WI38 (cell line): ENCODE measurements at regions not wholly inside any gene's neighbourhood (a gene's known extent, or its start where the extent isn't known, plus 50 kb on each side); places are given as distances from the start of the nearest gene placed in this dataset.
A peak's percentile ranks its signal among the peaks of the same experiment; 100 is the strongest.

ENCODE experiments used
- H3K4me3 ChIP-seq: 2 replicates; pipeline ENCODE4 v1.5.1; 2011; ENCODE audit warnings: low read depth, mild to moderate bottlenecking, control low read depth, low read length
- TF ChIP-seq, protein P1 (sequence below): IDR thresholded peaks from 2 replicates; pipeline ENCODE4 v1.5.1; 2012; ENCODE audit warnings: low read depth, mild to moderate bottlenecking, control low read depth, low read length

DNA sequence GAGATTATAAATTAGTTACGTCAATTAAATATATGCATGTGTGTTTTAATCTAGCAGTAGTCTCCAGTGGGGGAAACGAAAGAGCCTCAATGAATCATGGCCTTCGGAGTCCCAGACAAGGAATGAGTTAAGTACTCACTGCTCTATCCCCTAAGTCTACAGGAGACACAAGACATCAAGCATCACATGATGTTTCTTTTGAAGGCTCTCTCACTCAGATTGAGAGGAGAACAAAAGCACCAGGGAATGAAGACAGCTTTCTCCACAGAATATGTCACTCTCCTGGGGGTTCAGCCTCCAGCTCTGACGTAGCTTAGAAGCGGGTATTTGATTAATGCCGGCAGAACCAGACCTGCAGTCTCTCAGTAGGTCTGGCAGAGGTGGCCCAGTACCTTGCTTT lies 381.4 kb downstream of the ACTL7B start:
- H3K4me3 ChIP-seq: no peak overlapping the region
- TF ChIP-seq, protein P1, sequence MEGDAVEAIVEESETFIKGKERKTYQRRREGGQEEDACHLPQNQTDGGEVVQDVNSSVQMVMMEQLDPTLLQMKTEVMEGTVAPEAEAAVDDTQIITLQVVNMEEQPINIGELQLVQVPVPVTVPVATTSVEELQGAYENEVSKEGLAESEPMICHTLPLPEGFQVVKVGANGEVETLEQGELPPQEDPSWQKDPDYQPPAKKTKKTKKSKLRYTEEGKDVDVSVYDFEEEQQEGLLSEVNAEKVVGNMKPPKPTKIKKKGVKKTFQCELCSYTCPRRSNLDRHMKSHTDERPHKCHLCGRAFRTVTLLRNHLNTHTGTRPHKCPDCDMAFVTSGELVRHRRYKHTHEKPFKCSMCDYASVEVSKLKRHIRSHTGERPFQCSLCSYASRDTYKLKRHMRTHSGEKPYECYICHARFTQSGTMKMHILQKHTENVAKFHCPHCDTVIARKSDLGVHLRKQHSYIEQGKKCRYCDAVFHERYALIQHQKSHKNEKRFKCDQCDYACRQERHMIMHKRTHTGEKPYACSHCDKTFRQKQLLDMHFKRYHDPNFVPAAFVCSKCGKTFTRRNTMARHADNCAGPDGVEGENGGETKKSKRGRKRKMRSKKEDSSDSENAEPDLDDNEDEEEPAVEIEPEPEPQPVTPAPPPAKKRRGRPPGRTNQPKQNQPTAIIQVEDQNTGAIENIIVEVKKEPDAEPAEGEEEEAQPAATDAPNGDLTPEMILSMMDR: no peak

DNA sequence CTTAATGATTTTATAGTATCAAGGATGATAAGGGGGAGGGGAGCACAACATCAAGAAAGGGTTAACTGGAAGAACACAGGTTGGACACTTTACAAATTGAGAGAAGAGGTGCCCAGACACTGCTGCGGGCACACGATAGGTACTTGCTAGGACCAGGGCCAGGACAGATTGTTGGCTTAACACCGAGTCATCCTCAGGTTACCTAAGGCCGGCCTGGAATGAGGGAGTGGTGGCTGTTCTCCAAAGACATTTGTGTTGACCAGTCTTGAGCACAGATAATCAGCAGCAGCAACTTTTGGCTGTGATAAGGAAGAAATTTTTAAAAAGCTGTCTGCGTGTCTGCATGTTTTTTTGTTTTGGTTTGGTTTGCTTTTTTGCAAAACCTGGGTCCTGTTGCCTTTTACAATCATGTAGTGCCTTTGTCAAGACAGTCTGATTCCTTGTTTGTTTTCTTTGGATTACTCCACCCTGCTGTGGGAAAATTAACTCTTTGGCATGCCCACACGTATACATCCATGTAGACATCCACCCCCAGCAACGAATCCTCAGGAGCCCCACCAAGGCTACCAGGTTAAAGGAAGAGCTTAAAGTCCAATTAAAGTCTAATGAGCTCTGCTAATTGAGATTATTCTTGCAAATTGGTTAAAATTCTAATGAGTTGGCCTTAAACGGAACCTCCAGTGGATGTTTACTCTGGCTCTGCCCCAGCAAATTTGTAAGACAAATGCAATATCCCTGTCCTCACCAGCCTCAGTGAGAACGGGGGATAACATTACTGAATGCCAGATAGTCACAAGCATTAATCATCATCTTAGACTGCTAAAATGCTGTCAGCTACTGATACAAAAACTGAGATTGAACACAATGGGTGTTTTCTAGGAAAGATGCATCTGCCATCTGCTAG lies 382.3 kb downstream of the ACTL7B start:
- TF ChIP-seq, protein P1: no peak
- H3K4me3 ChIP-seq: no peak overlapping the region

DNA sequence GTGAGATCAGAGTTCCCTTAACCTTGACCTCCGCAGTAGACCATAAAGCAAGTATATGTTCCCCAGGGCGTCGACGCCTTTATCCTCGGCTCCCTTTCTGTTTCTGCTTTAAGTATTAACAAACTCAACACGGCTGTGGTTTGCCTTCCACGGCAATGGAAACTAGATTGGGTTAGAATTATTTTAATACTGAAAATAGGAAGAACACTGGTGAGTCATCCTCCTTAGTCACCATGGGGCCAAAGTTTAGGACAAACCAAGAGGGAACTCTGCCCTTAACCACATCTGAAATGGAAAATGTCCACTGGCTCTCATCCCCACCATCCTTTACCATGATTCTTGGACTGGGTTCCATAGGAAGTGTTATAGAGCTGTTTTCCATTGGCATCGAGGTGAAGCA lies 386.1 kb downstream of the ACTL7B start:
- TF ChIP-seq, protein P1: no peak
- H3K4me3 ChIP-seq: no peak overlapping the region

DNA sequence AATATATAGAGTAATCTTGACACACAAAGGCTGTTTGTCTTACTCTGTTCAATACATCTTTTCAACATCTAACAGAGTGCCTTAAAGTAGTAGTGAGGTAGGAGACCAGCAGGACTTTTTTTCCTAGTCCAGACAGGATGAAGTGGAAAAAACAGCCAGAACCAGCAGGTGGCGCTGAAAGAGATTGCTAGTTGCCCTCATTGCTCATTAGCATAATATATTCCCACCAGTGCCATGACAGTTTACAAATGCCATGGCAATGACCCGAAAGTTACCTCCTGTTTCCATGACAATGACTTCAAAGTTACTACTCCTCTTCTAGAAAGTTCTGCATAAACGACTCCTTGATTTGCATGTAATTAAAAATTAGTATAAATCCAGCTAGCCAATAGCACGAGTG lies 387.4 kb downstream of the ACTL7B start:
- TF ChIP-seq, protein P1: 0 out of 2 replicates have a peak, but pooled peaks have one; percentile 19

DNA sequence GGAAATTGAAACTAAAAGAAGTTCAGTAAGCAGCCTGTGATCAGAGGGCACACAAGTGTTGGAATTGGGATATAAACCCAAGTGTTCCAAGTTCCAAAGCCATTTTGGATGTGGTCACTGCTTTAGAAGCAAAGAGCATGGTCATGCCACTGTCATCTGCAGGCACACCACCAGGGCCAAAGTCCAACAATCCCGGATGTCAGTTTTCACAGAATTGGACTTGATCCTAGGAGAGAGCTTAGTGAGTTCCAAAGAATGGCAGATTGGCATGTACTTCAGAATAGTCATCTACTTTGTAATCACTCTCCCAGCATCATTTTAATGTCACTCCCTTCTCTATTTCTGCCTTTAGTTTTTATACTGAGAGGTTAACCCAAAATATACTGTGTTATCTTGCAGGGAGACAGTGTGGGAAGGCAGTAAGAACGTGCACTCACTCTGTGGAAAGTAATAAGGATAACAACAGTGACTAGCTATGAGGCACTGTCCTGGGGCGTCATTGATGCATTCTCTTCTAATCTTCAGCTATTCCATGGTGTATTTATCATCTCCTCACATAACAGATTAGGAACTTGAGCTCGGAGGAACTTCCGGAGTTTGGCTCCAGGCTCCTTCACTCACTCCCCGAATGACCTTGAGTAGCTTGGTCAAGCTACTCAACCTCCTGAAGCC lies 388.0 kb downstream of the ACTL7B start:
- H3K4me3 ChIP-seq: no peak overlapping the region
- TF ChIP-seq, protein P1: no peak

More for the DNA sequence above, 387.4 kb downstream of the ACTL7B start:
- H3K4me3 ChIP-seq: no peak overlapping the region

DNA sequence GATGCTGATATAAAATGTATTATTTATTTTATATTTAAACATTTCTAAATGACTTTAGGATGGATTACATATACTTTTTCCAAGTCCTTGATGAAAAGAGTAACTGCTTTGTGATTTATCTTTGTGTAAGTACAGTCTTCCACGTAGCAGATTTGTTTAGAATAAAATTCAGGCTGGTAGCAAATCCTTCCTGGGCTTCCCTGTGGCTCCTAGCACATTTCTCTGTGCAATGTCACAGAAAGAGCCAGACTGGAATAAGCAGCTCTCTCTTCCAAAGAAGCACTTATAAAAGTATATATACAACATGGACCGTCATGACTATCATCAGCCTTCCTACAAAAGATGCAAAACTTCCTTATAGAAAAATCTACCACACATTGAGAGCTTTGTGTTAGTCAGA lies 388.6 kb downstream of the ACTL7B start:
- H3K4me3 ChIP-seq: no peak overlapping the region
- TF ChIP-seq, protein P1: no peak

DNA sequence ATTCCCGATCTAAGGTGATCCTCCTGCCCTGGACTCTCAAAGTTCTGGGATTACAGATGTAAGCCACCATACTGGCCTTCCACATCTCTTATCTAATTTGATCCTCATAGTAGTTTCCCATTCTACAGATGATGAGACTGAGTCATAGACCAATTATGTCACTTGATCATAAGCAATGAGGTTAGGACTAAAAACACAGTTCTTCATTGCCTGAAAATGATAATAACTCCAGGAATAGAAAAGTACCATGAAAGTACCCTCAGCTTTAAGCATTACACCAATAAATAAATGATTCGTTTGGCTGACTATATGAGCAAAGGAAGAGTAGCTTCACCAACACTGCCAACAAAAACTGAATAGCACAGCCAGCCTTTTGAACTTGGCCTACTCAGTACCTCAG lies 389.5 kb downstream of the ACTL7B start:
- H3K4me3 ChIP-seq: no peak overlapping the region
- TF ChIP-seq, protein P1: no peak
